PC-9 (cell line): ENCODE measurements at regions not wholly inside any gene's neighbourhood (a gene's known extent, or its start where the extent isn't known, plus 50 kb on each side); places are given as distances from the start of the nearest gene placed in this dataset.

Source experiments
- EZH2 ChIP-seq: fragments of 200-600 bp; sonication (generic); IDR thresholded peaks from 2 replicates; pipeline ENCODE4 v1.8.0; 2017; ENCODE audit warnings: antibody characterized with exemption, low read depth
- TF ChIP-seq, protein P1 (sequence below): fragments of 200-600 bp; sonication (generic); conservative IDR thresholded peaks from 2 replicates; pipeline ENCODE4 v1.6.1; 2017; ENCODE audit warnings: mixed run types, antibody characterized with exemption, mild to moderate bottlenecking, moderate library complexity

DNA sequence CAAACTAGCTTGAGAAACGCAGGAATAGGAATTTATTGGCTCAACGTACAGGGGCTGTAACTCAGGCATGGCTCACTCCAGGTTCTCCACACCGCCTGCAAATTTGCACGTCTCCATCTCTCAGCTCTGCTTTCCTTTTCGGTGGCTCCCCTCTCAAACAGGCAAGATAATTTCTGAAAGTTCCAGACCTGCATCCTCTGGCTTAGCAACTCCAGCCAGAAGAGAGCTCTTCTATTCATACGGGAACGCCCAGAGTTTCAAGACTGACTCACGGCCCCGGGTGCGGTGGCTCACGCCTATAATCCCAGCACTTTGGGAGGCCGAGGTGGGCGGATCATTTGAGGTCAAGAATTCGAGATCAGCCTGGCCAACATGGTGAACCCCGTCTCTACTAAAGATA is 139.7 kb upstream of the BNIP2 start:
- TF ChIP-seq, protein P1, sequence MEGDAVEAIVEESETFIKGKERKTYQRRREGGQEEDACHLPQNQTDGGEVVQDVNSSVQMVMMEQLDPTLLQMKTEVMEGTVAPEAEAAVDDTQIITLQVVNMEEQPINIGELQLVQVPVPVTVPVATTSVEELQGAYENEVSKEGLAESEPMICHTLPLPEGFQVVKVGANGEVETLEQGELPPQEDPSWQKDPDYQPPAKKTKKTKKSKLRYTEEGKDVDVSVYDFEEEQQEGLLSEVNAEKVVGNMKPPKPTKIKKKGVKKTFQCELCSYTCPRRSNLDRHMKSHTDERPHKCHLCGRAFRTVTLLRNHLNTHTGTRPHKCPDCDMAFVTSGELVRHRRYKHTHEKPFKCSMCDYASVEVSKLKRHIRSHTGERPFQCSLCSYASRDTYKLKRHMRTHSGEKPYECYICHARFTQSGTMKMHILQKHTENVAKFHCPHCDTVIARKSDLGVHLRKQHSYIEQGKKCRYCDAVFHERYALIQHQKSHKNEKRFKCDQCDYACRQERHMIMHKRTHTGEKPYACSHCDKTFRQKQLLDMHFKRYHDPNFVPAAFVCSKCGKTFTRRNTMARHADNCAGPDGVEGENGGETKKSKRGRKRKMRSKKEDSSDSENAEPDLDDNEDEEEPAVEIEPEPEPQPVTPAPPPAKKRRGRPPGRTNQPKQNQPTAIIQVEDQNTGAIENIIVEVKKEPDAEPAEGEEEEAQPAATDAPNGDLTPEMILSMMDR = no peak
- no peak for TF ChIP-seq EZH2
